Cardiac muscle cell (in vitro differentiated cells and primary cell): ENCODE measurements at regions not wholly inside any gene's neighbourhood (a gene's known extent, or its start where the extent isn't known, plus 50 kb on each side); places are given as distances from the start of the nearest gene placed in this dataset.

Source experiments
- DNase-seq, 2 donors: peaks; one replicate each; pipeline versions ENCODE4 v3.0.0 to v3.0.0-alpha.2; 2010 to 2017; ENCODE audit warnings: low read depth in 1 of 2, low spot score in 1 of 2
- H3K27ac ChIP-seq: fragments of 200-600 bp; sonication (generic); 2 replicates; pipeline ENCODE4 v1.5.1; 2016
- H3K27me3 ChIP-seq: fragments of 200-600 bp; sonication (generic); 2 replicates; pipeline ENCODE4 v1.6.0; 2016; ENCODE audit warnings: control low read depth
- H3K36me3 ChIP-seq: fragments of 200-600 bp; sonication (generic); 2 replicates; pipeline ENCODE4 v1.5.1; 2016; ENCODE audit warnings: control low read depth
- H3K4me1 ChIP-seq: fragments of 200-600 bp; sonication (generic); 2 replicates; pipeline ENCODE4 v1.8.1; 2017; ENCODE audit warnings: low read depth, mild to moderate bottlenecking, mixed run types
- H3K4me3 ChIP-seq: fragments of 200-600 bp; sonication (generic); 2 replicates; pipeline ENCODE4 v1.5.1; 2016; ENCODE audit warnings: mild to moderate bottlenecking
- H3K9me3 ChIP-seq: fragments of 200-600 bp; sonication (generic); 2 replicates; pipeline ENCODE4 v1.5.1; 2017; ENCODE audit warnings: low read depth, mild to moderate bottlenecking, control low read depth
- TF ChIP-seq, protein P1 (sequence below): IDR thresholded peaks from 2 replicates; pipeline ENCODE4 v1.5.1; 2012; ENCODE audit warnings: low read depth, mild to moderate bottlenecking, low read length

DNA sequence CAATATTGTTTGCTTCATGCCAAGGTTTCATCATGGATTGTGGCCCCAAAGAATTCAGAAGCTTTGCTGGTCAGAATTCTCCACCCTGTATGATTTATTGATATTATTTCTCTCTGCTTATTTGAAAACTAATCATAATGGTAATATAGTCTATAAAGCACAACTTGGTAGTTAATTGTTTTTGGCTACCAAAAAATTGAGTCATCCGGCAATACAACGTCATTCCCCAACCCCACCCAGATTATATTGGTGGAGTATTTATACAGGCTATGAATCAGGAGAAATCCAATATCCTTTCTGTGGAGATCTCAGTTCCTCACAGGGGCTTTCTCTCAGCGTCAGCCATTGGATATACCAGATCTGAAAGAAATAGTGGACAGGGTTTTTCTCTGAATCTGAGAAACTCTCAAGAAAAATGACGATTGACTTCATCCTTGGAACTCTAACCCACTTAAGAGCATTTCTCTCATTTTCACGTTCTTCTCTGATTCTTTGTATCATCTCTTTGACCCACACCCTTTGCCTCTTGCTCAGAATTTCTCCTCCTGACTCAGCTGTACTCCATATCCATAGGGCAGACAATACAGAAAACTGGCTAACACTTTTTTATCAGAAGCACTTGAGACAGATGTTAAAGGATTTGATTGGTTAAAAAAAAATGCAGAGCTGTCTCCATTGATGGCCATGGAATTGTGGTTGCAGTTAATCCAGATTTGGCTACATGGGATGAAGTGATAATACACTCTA lies 1055.8 kb upstream of the CADM2 start:
- Histone ChIP-seq H3K4me1 (no peaks in the 10 kb centered on the region), H3K36me3 (no peaks in the 10 kb centered on the region), H3K27ac (no peak overlapping the region), H3K9me3 (no peaks in the 10 kb centered on the region), H3K27me3 (no peaks in the 10 kb centered on the region), H3K4me3 (no peak overlapping the region)
- TF ChIP-seq, protein P1, sequence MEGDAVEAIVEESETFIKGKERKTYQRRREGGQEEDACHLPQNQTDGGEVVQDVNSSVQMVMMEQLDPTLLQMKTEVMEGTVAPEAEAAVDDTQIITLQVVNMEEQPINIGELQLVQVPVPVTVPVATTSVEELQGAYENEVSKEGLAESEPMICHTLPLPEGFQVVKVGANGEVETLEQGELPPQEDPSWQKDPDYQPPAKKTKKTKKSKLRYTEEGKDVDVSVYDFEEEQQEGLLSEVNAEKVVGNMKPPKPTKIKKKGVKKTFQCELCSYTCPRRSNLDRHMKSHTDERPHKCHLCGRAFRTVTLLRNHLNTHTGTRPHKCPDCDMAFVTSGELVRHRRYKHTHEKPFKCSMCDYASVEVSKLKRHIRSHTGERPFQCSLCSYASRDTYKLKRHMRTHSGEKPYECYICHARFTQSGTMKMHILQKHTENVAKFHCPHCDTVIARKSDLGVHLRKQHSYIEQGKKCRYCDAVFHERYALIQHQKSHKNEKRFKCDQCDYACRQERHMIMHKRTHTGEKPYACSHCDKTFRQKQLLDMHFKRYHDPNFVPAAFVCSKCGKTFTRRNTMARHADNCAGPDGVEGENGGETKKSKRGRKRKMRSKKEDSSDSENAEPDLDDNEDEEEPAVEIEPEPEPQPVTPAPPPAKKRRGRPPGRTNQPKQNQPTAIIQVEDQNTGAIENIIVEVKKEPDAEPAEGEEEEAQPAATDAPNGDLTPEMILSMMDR: no peak
- no peak for DNase-seq

DNA sequence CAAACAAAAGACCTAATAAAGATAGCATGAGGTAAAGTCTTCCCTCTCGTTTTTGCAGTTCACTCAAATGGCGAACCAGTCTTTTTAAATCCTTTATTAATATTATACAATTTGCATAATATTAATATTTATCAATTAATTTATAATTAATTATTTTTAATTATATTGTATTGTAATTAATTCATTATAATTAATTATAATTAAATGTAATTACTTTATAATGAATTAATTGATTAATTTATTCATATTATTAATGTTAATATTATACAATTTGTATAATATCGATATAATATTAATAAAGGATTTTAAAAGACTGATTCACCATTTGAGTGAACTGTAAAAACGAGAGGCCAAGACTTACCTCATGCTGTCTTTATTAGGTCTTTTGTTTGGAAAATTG lies 1045.4 kb upstream of the CADM2 start:
- no peak for DNase-seq
- no peak overlapping the region for H3K27ac ChIP-seq
- no peaks in the 10 kb centered on the region for H3K27me3 ChIP-seq
- TF ChIP-seq, protein P1: no peak
- H3K4me3 ChIP-seq: no peak overlapping the region
- H3K9me3 ChIP-seq: no peaks in the 10 kb centered on the region
- no peaks in the 10 kb centered on the region for H3K36me3 ChIP-seq
- H3K4me1 ChIP-seq: no peaks in the 10 kb centered on the region

DNA sequence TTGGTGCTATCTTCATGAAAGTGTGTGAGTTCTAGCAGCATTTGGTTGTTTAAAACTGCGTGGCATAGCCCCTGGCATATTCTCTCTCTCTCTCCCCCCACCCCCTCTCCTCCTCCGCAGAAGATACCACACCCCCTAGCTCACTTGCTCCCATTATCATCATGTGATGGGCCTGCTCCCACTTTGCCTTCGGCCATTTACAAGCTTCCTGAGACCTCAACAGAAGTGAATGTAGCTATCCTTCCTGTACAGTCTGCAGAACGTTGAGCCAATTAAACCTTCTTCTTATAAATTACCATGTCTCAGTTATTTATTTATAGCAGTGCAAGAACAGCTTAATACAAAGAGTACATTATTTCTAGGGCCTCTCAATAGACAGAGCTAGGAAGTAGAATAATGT lies 1032.5 kb upstream of the CADM2 start:
- TF ChIP-seq, protein P1: no peak

DNA sequence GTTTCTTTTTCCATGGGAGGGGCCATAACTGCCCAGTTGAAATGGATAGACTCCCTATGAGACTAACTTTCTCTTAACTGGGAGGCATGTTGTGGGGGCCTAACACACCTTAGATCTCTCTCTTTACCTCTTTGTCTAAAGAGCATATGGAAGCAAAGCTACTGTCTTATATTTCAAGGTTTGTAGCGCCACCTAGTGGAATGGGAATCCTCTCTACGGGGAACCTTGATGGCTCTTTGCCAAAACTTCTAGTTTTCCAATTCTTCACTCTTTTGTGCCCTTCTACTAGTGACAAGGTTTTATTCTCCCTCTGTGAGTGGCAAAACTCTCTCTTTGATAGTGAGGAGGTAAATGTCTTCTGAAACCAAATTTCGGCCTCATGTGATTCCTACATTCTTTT lies 1030.4 kb upstream of the CADM2 start:
- DNase-seq: peak in 1 of 2 donors; percentile 33

More for the DNA sequence above, 1032.5 kb upstream of the CADM2 start:
- DNase-seq: no peak
- H3K4me1 ChIP-seq: no peaks in the 10 kb centered on the region
- no peak overlapping the region for H3K4me3 ChIP-seq
- H3K27me3 ChIP-seq: no peaks in the 10 kb centered on the region
- H3K36me3 ChIP-seq: no peaks in the 10 kb centered on the region
- no peak overlapping the region for H3K27ac ChIP-seq
- no peaks in the 10 kb centered on the region for H3K9me3 ChIP-seq

DNA sequence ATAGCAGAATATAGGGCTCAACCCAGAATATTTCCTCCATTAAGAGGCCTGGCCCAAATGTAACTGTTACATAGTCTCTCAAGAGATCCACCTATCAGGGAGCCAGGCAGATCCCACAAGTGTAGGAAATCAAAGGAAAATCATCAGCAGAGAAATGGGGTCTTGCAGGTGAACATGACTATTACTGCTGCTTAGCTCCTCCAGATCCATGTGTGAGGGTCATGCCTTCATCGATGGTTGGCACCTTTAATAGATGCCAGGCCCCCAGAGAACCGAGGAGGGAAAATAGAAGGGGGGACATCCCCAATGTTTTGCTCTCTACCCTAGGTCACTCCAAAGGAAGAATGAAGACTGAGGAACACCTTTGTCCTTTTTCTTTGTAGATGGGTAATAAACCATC lies 1029.9 kb upstream of the CADM2 start:
- no peak overlapping the region for H3K4me3 ChIP-seq
- no peaks in the 10 kb centered on the region for H3K9me3 ChIP-seq
- DNase-seq: peak in 1 of 2 donors; percentile 0
- no peaks in the 10 kb centered on the region for H3K36me3 ChIP-seq
- H3K27ac ChIP-seq: no peak overlapping the region
- TF ChIP-seq, protein P1: no peak
- no peaks in the 10 kb centered on the region for H3K4me1 ChIP-seq
- H3K27me3 ChIP-seq: no peaks in the 10 kb centered on the region

More for the DNA sequence above, 1030.4 kb upstream of the CADM2 start:
- Histone ChIP-seq H3K27me3 (no peaks in the 10 kb centered on the region), H3K27ac (no peak overlapping the region), H3K4me1 (no peaks in the 10 kb centered on the region), H3K9me3 (no peaks in the 10 kb centered on the region), H3K36me3 (no peaks in the 10 kb centered on the region), H3K4me3 (no peak overlapping the region)
- TF ChIP-seq, protein P1: no peak
